ENCODE measurements at regions not wholly inside any gene's neighbourhood (a gene's known extent, or its start where the extent isn't known, plus 50 kb on each side); places are given as distances from the start of the nearest gene placed in this dataset.
"Not testable (repeated sequence)": the region's sequence is repeated elsewhere in the genome, so short reads cannot be mapped to it uniquely, and the experiment has no call there.

- no peak for TF ChIP-seq CTCF (IDR thresholded peaks at IDR 0.05)
- H3K27ac ChIP-seq, result no peak overlapping the region
- H3K9ac ChIP-seq (ENCODE audit: low read depth in 2 of 2, low read length in 2 of 2), result no peak overlapping the region
- H3K27me3 ChIP-seq, result no peaks in the 10 kb centered on the region
- no peaks in the 10 kb centered on the region for H3K36me3 ChIP-seq
- no peaks in the 10 kb centered on the region for H3K9me3 ChIP-seq
- H3K4me1 ChIP-seq, result no peaks in the 10 kb centered on the region
- no peak for DNase-seq
- H3K4me3 ChIP-seq, result no peak overlapping the region
- intact Hi-C loops (cut with DNase I), result no loop called here
Measured at GRCh38 chr20:12248481-12248880, 330.8 kb downstream of the BTBD3 start.

GRCh38 chr20:12250661-12251060 is 333.0 kb downstream of the BTBD3 start:
- H3K4me1 ChIP-seq; H3K4me3 ChIP-seq; H3K36me3 ChIP-seq; H3K27me3 ChIP-seq; intact Hi-C loops (cut with DNase I); H3K9me3 ChIP-seq; H3K9ac ChIP-seq (ENCODE audit: low read depth in 2 of 2, low read length in 2 of 2); H3K27ac ChIP-seq; DNase-seq: not testable (repeated sequence)

DNA sequence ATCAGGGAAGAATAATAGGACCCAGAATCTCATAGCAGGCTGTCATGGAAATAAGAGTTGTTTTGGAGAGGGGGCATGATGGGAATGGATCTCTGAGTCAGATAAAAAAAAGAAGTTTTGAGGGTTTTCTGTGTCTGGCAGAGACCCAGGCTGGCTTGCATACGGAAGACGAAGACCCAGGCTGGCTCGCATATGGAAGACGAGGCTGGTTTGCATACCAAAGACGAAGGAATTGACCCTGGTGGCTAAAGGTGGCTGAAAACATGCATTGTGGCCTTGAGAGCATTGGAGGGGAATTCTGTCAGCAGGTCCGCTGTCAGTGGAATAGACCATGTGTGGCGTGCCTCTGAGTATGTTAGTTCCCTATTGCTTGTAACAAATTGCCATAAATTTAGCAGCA is 335.1 kb downstream of the BTBD3 start:
- Histone ChIP-seq H3K36me3 (no peaks in the 10 kb centered on the region), H3K9ac (ENCODE audit: low read depth in 2 of 2, low read length in 2 of 2) (no peak overlapping the region), H3K9me3 (no peaks in the 10 kb centered on the region), H3K4me3 (no peak overlapping the region), H3K27me3 (no peaks in the 10 kb centered on the region), H3K27ac (no peak overlapping the region), H3K4me1 (no peaks in the 10 kb centered on the region)
- no peak for TF ChIP-seq CTCF (IDR thresholded peaks at IDR 0.05)
- intact Hi-C loops (cut with DNase I), result no loop called here
- no peak for DNase-seq

GRCh38 chr20:12255461-12255970 is 337.8 kb downstream of the BTBD3 start:
- no peaks in the 10 kb centered on the region for H3K4me1 ChIP-seq
- H3K9me3 ChIP-seq, result no peaks in the 10 kb centered on the region
- DNase-seq, result no peak
- H3K27me3 ChIP-seq, result no peaks in the 10 kb centered on the region
- H3K27ac ChIP-seq, result no peak overlapping the region
- H3K9ac ChIP-seq (ENCODE audit: low read depth in 2 of 2, low read length in 2 of 2), result no peak overlapping the region
- H3K36me3 ChIP-seq, result no peaks in the 10 kb centered on the region
- TF ChIP-seq CTCF (IDR thresholded peaks at IDR 0.05), result no peak
- intact Hi-C loops (cut with DNase I), result no loop called here
- no peak overlapping the region for H3K4me3 ChIP-seq

GRCh38 chr20:12256806-12257205 is 339.1 kb downstream of the BTBD3 start:
- H3K36me3 ChIP-seq, result no peaks in the 10 kb centered on the region
- no peak overlapping the region for H3K9ac ChIP-seq (ENCODE audit: low read depth in 2 of 2, low read length in 2 of 2)
- TF ChIP-seq CTCF (IDR thresholded peaks at IDR 0.05), result no peak
- no peaks in the 10 kb centered on the region for H3K4me1 ChIP-seq
- no peaks in the 10 kb centered on the region for H3K9me3 ChIP-seq
- H3K27ac ChIP-seq, result no peak overlapping the region
- intact Hi-C loops (cut with DNase I), result no loop called here
- no peak overlapping the region for H3K4me3 ChIP-seq
- H3K27me3 ChIP-seq, result no peaks in the 10 kb centered on the region
- DNase-seq, result no peak

DNA sequence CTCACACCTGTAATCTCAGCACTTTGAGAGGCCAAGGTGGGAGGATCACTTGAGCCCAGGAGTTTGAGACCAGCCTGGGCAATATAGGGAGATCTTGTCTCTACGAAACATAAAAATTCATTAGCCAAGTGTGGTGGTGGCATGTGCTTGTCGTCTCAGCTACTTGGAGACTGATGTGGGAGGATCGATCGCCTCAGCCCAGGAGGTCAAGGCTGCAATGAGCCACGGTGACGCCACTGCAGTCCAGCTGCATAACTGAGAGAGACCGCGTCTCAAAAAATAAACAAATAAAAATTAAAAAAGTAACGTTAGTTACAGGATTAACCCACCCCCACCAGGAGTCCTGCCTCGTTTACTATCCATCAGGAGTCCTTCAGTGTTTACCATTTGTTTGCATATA is 345.1 kb downstream of the BTBD3 start:
- Histone ChIP-seq H3K4me3 (no peak overlapping the region), H3K4me1 (no peaks in the 10 kb centered on the region), H3K36me3 (no peaks in the 10 kb centered on the region), H3K9me3 (no peaks in the 10 kb centered on the region), H3K9ac (ENCODE audit: low read depth in 2 of 2, low read length in 2 of 2) (no peak overlapping the region), H3K27ac (no peak overlapping the region), H3K27me3 (no peaks in the 10 kb centered on the region)
- intact Hi-C loops (cut with DNase I), result no loop called here
- DNase-seq, result no peak
- no peak for TF ChIP-seq CTCF (IDR thresholded peaks at IDR 0.05)
